Activated CD8-positive, alpha-beta T cell treated with anti-CD3 and anti-CD28 coated beads, Interleukin-2, amount 10 ng/mL, durations not matched to agents 7 days and 5 days (primary cell): ENCODE measurements at regions not wholly inside any gene's neighbourhood (a gene's known extent, or its start where the extent isn't known, plus 50 kb on each side); places are given as distances from the start of the nearest gene placed in this dataset.
"Not testable (repeated sequence)": the region's sequence is repeated elsewhere in the genome, so short reads cannot be mapped to it uniquely, and the experiment has no call there.

ENCODE experiments used
- ATAC-seq: fragments of 150-1000 bp; cut with Tn5 transposase; one replicate; pipeline ENCODE4 v1.10.0; 2021; ENCODE audit warnings: moderate library complexity
- CTCF ChIA-PET: fragments of 350-600 bp; sonication (Branson Sonifier 250); formaldehyde crosslinking; loops from one replicate; lab custom pipeline; 2021; ENCODE audit warnings: antibody characterized with exemption; lab: Charles Lee
- POLR2A ChIA-PET: fragments of 350-600 bp; sonication (Branson Sonifier 250); formaldehyde crosslinking; loops from one replicate; lab custom pipeline; 2021; ENCODE audit warnings: antibody characterized with exemption; lab: Charles Lee
- DNase-seq: peaks from one replicate; pipeline ENCODE4 v3.0.0-alpha.2; 2020
- H3K27ac Mint-ChIP-seq: one replicate; pipeline ENCODE4 v1.8.0; 2021; ENCODE audit warnings: mild to moderate bottlenecking, mixed read lengths
- H3K27me3 Mint-ChIP-seq: one replicate; pipeline ENCODE4 v1.8.0; 2021; ENCODE audit warnings: low read depth, mixed read lengths
- H3K36me3 Mint-ChIP-seq: one replicate; pipeline ENCODE4 v1.8.0; 2021; ENCODE audit warnings: low read depth, mixed read lengths
- H3K4me1 Mint-ChIP-seq: one replicate; pipeline ENCODE4 v1.8.0; 2021; ENCODE audit warnings: low read depth, mixed read lengths
- H3K4me3 Mint-ChIP-seq: one replicate; pipeline ENCODE4 v1.8.0; 2021; ENCODE audit warnings: mild to moderate bottlenecking, mixed read lengths
- H3K9me3 Mint-ChIP-seq: one replicate; pipeline ENCODE4 v1.8.0; 2022; ENCODE audit warnings: mixed read lengths; ENCODE audit not compliant: insufficient read depth

GRCh38 chr4:112029771-112030171, 115.5 kb upstream of the FAM241A start:
- no peak overlapping the region for H3K4me3 Mint-ChIP-seq
- H3K9me3 Mint-ChIP-seq = no peaks in the 10 kb centered on the region
- H3K27me3 Mint-ChIP-seq = peaks cover 17% of the 10 kb centered on the region
- ChIA-PET CTCF (no interaction called here), POLR2A (no interaction called here)
- ATAC-seq = no peak
- H3K4me1 Mint-ChIP-seq = no peaks in the 10 kb centered on the region
- no peak overlapping the region for H3K27ac Mint-ChIP-seq
- DNase-seq = no peak
- H3K36me3 Mint-ChIP-seq = no peaks in the 10 kb centered on the region

- POLR2A ChIA-PET = no interaction called here
- Mint-ChIP-seq H3K4me3 (no peak overlapping the region), H3K4me1 (no peaks in the 10 kb centered on the region), H3K27ac (no peak overlapping the region), H3K9me3 (no peaks in the 10 kb centered on the region), H3K27me3 (peaks cover 22% of the 10 kb centered on the region), H3K36me3 (no peaks in the 10 kb centered on the region)
- CTCF ChIA-PET = interaction anchor here (1.0 to 1.5 kb wide), 2 partner anchors 24 to 177 kb away, joined by 3 read pairs; no protein-coding TSS in a partner anchor
- DNase-seq (no peak), ATAC-seq (no peak)
Observed at GRCh38 chr4:112031712-112032328, 113.4 kb upstream of the FAM241A start.

- no peak overlapping the region for H3K27ac Mint-ChIP-seq
- no peaks in the 10 kb centered on the region for H3K4me1 Mint-ChIP-seq
- no peaks in the 10 kb centered on the region for H3K9me3 Mint-ChIP-seq
- H3K4me3 Mint-ChIP-seq = no peak overlapping the region
- DNase-seq = no peak
- POLR2A ChIA-PET = no interaction called here
- peaks cover 14% of the 10 kb centered on the region for H3K27me3 Mint-ChIP-seq
- CTCF ChIA-PET = no interaction called here
- H3K36me3 Mint-ChIP-seq = no peaks in the 10 kb centered on the region
- no peak for ATAC-seq
Observed at GRCh38 chr4:112036886-112037285, 108.4 kb upstream of the FAM241A start.

GRCh38 chr4:112038861-112039260, 106.4 kb upstream of the FAM241A start:
- ATAC-seq (no peak), DNase-seq (no peak)
- CTCF ChIA-PET = interaction anchor here (1.3 kb wide), 1 partner anchor 22 kb away, joined by 3 read pairs; no protein-coding TSS in a partner anchor
- H3K27ac Mint-ChIP-seq = no peak overlapping the region
- POLR2A ChIA-PET = no interaction called here
- H3K27me3 Mint-ChIP-seq = peaks cover 10% of the 10 kb centered on the region
- no peaks in the 10 kb centered on the region for H3K4me1 Mint-ChIP-seq
- no peaks in the 10 kb centered on the region for H3K36me3 Mint-ChIP-seq
- no peak overlapping the region for H3K4me3 Mint-ChIP-seq
- no peaks in the 10 kb centered on the region for H3K9me3 Mint-ChIP-seq

- H3K36me3 Mint-ChIP-seq, H3K9me3 Mint-ChIP-seq, ATAC-seq, H3K27me3 Mint-ChIP-seq, H3K4me3 Mint-ChIP-seq, POLR2A ChIA-PET, H3K4me1 Mint-ChIP-seq, DNase-seq, CTCF ChIA-PET, H3K27ac Mint-ChIP-seq: not testable (repeated sequence)
Observed at GRCh38 chr4:112049119-112049518, 96.1 kb upstream of the FAM241A start.

- ChIA-PET CTCF (no interaction called here), POLR2A (no interaction called here)
- H3K27me3 Mint-ChIP-seq = peaks cover 14% of the 10 kb centered on the region
- no peak overlapping the region for H3K27ac Mint-ChIP-seq
- H3K9me3 Mint-ChIP-seq = no peaks in the 10 kb centered on the region
- H3K4me1 Mint-ChIP-seq = peaks cover 8% of the 10 kb centered on the region
- DNase-seq (no peak), ATAC-seq (no peak)
- no peak overlapping the region for H3K4me3 Mint-ChIP-seq
- no peaks in the 10 kb centered on the region for H3K36me3 Mint-ChIP-seq
Observed at GRCh38 chr4:112053825-112054350, 91.4 kb upstream of the FAM241A start.

- H3K27me3 Mint-ChIP-seq = peaks cover 14% of the 10 kb centered on the region
- DNase-seq (no peak), ATAC-seq (no peak)
- H3K9me3 Mint-ChIP-seq = no peaks in the 10 kb centered on the region
- CTCF ChIA-PET = no interaction called here
- POLR2A ChIA-PET = no interaction called here
- no peak overlapping the region for H3K27ac Mint-ChIP-seq
- peaks cover 8% of the 10 kb centered on the region for H3K4me1 Mint-ChIP-seq
- H3K36me3 Mint-ChIP-seq = no peaks in the 10 kb centered on the region
- H3K4me3 Mint-ChIP-seq = no peak overlapping the region
Observed at GRCh38 chr4:112055100-112055499, 90.2 kb upstream of the FAM241A start.

- DNase-seq = no peak
- H3K9me3 Mint-ChIP-seq = no peaks in the 10 kb centered on the region
- no peaks in the 10 kb centered on the region for H3K36me3 Mint-ChIP-seq
- peaks cover 8% of the 10 kb centered on the region for H3K4me1 Mint-ChIP-seq
- H3K4me3 Mint-ChIP-seq = no peak overlapping the region
- ATAC-seq = no peak
- ChIA-PET POLR2A (no interaction called here), CTCF (no interaction called here)
- H3K27ac Mint-ChIP-seq = no peak overlapping the region
- H3K27me3 Mint-ChIP-seq = peaks cover 20% of the 10 kb centered on the region
Observed at GRCh38 chr4:112057470-112057869, 87.8 kb upstream of the FAM241A start.

GRCh38 chr4:112058433-112058832, 86.8 kb upstream of the FAM241A start:
- peaks cover 8% of the 10 kb centered on the region for H3K4me1 Mint-ChIP-seq

GRCh38 chr4:112060212-112060611, 85.0 kb upstream of the FAM241A start:
- Mint-ChIP-seq H3K27ac (no peak overlapping the region), H3K4me1 (peaks cover 8% of the 10 kb centered on the region), H3K27me3 (peaks cover 16% of the 10 kb centered on the region), H3K4me3 (no peak overlapping the region), H3K9me3 (no peaks in the 10 kb centered on the region), H3K36me3 (no peaks in the 10 kb centered on the region)
- POLR2A ChIA-PET = no interaction called here
- CTCF ChIA-PET = no interaction called here
- DNase-seq (no peak), ATAC-seq (no peak)

More at GRCh38 chr4:112058433-112058832, 86.8 kb upstream of the FAM241A start:
- no peaks in the 10 kb centered on the region for H3K36me3 Mint-ChIP-seq
- ChIA-PET CTCF (no interaction called here), POLR2A (no interaction called here)
- ATAC-seq = no peak
- peaks cover 20% of the 10 kb centered on the region for H3K27me3 Mint-ChIP-seq
- H3K4me3 Mint-ChIP-seq = no peak overlapping the region
- H3K27ac Mint-ChIP-seq = no peak overlapping the region
- DNase-seq = no peak
- H3K9me3 Mint-ChIP-seq = no peaks in the 10 kb centered on the region

- ChIA-PET POLR2A (no interaction called here), CTCF (interaction anchor here (1.0 kb wide), 1 partner anchor 22 kb away, joined by 3 read pairs; no protein-coding TSS in a partner anchor)
- ATAC-seq (no peak), DNase-seq (no peak)
- H3K27me3 Mint-ChIP-seq = peaks cover 19% of the 10 kb centered on the region
- H3K9me3 Mint-ChIP-seq = no peaks in the 10 kb centered on the region
- H3K27ac Mint-ChIP-seq = no peak overlapping the region
- peaks cover 8% of the 10 kb centered on the region for H3K4me1 Mint-ChIP-seq
- H3K36me3 Mint-ChIP-seq = no peaks in the 10 kb centered on the region
- H3K4me3 Mint-ChIP-seq = no peak overlapping the region
Observed at GRCh38 chr4:112061207-112061817, 83.9 kb upstream of the FAM241A start.

- no peak for ATAC-seq
Observed at GRCh38 chr4:112063260-112063659, 82.0 kb upstream of the FAM241A start.

More at GRCh38 chr4:112063260-112063659, 82.0 kb upstream of the FAM241A start:
- Mint-ChIP-seq H3K27ac (no peak overlapping the region), H3K4me3 (no peak overlapping the region), H3K27me3 (peaks cover 18% of the 10 kb centered on the region), H3K9me3 (no peaks in the 10 kb centered on the region), H3K4me1 (no peaks in the 10 kb centered on the region), H3K36me3 (no peaks in the 10 kb centered on the region)
- no peak for DNase-seq
- CTCF ChIA-PET = no interaction called here
- POLR2A ChIA-PET = no interaction called here
